H54 (cell line): ENCODE measurements at regions not wholly inside any gene's neighbourhood (a gene's known extent, or its start where the extent isn't known, plus 50 kb on each side); places are given as distances from the start of the nearest gene placed in this dataset.
"Not testable (repeated sequence)": the region's sequence is repeated elsewhere in the genome, so short reads cannot be mapped to it uniquely, and the experiment has no call there.

Experiments used
- DNase-seq: peaks from one replicate; pipeline ENCODE4 v3.0.0; 2011; ENCODE audit warnings: low spot score, mixed read lengths; ENCODE audit not compliant: insufficient read length
- FAIRE-seq: peaks from 3 replicates; lab custom pipeline; 2011; peaks lifted over from hg19 to GRCh38; lab: Jason Lieb, UNC
- POLR2A ChIP-seq: IDR thresholded peaks from 2 replicates; pipeline ENCODE4 v1.6.1; 2011; ENCODE audit warnings: low read depth, mild to moderate bottlenecking, low read length

GRCh38 chr2:187644486-187644885 lies 90.3 kb upstream of the TFPI start:
- FAIRE-seq (no peak), DNase-seq (no peak)
- TF ChIP-seq POLR2A: no peak

GRCh38 chr2:187644981-187645380 lies 90.7 kb upstream of the TFPI start:
- DNase-seq (no peak), FAIRE-seq (no peak)
- no peak for TF ChIP-seq POLR2A

- FAIRE-seq (no peak), DNase-seq (no peak)
- TF ChIP-seq POLR2A: no peak
These were observed 92.3 kb upstream of the TFPI start for GRCh38 chr2:187646556-187646955.

GRCh38 chr2:187654535-187654934 lies 100.3 kb upstream of the TFPI start:
- no peak for TF ChIP-seq POLR2A
- DNase-seq: no peak
- no peak for FAIRE-seq

GRCh38 chr2:187655001-187655400 lies 100.8 kb upstream of the TFPI start:
- no peak for TF ChIP-seq POLR2A
- FAIRE-seq (no peak), DNase-seq (no peak)

- TF ChIP-seq POLR2A: no peak
- FAIRE-seq: no peak
- DNase-seq: no peak
These were observed 101.9 kb upstream of the TFPI start for GRCh38 chr2:187656123-187656522.

GRCh38 chr2:187658952-187659525 lies 104.8 kb upstream of the TFPI start:
- FAIRE-seq (peak; percentile 65), DNase-seq (peak; percentile 14)
- TF ChIP-seq POLR2A: no peak

GRCh38 chr2:187676050-187676449 lies 121.8 kb upstream of the TFPI start:
- FAIRE-seq, DNase-seq: not testable (repeated sequence)

- no peak for FAIRE-seq
- no peak for DNase-seq
- no peak for TF ChIP-seq POLR2A
These were observed 125.2 kb upstream of the TFPI start for GRCh38 chr2:187679454-187679853.

- no peak for TF ChIP-seq POLR2A
These were observed 129.9 kb upstream of the TFPI start for GRCh38 chr2:187684174-187684573.

GRCh38 chr2:187686416-187687024 lies 132.3 kb upstream of the TFPI start:
- no peak for DNase-seq
- TF ChIP-seq POLR2A: no peak
- FAIRE-seq: no peak

More at GRCh38 chr2:187684174-187684573, 129.9 kb upstream of the TFPI start:
- no peak for DNase-seq
- no peak for FAIRE-seq

- FAIRE-seq: no peak
- DNase-seq: no peak
- TF ChIP-seq POLR2A: no peak
These were observed 133.3 kb upstream of the TFPI start for GRCh38 chr2:187687585-187687984.

GRCh38 chr2:187689372-187689771 lies 135.1 kb upstream of the TFPI start:
- TF ChIP-seq POLR2A: no peak
- DNase-seq: peak; percentile 2
- FAIRE-seq: peak; percentile 84

- no peak for TF ChIP-seq POLR2A
- FAIRE-seq (no peak), DNase-seq (no peak)
These were observed 139.7 kb upstream of the TFPI start for GRCh38 chr2:187693923-187694322.

GRCh38 chr2:187696644-187697043 lies 142.4 kb upstream of the TFPI start:
- DNase-seq, FAIRE-seq: not testable (repeated sequence)
